Endothelial cell of umbilical vein (primary cell): ENCODE measurements at regions not wholly inside any gene's neighbourhood (a gene's known extent, or its start where the extent isn't known, plus 50 kb on each side); places are given as distances from the start of the nearest gene placed in this dataset.

Experiments
- EZH2 ChIP-seq: IDR thresholded peaks from 2 replicates; pipeline ENCODE4 v1.6.1; 2012; ENCODE audit warnings: borderline replicate concordance, low read depth, mild to moderate bottlenecking, moderate library complexity, low read length, inconsistent platforms; ENCODE audit not compliant: severe bottlenecking
- GATA2 ChIP-seq: IDR thresholded peaks from 2 replicates; pipeline ENCODE4 v1.7.0; 2011; ENCODE audit warnings: low read depth, mild to moderate bottlenecking, moderate library complexity, mixed read lengths, low read length; ENCODE audit not compliant: insufficient read length, insufficient read depth
- MYC ChIP-seq: IDR thresholded peaks from one replicate; pipeline ENCODE4 v1.6.1; 2011; ENCODE audit warnings: mild to moderate bottlenecking, low read depth, low read length
- POLR2A ChIP-seq: IDR thresholded peaks from 2 replicates; pipeline ENCODE4 v1.6.1; 2012; ENCODE audit warnings: low read depth, mild to moderate bottlenecking, control low read depth, low read length
- TF ChIP-seq, protein P1 (sequence below), 2 donors: IDR thresholded peaks; 1 replicate in 1 of 2; 2 replicates in 1 of 2; pipeline ENCODE4 v1.5.1; 2011; ENCODE audit warnings: low read length in 2 of 2, mild to moderate bottlenecking in 2 of 2, moderate library complexity in 2 of 2, control low read depth in 1 of 2, inconsistent platforms in 1 of 2, low read depth in 1 of 2; ENCODE audit not compliant: insufficient read depth in 1 of 2; ENCODE audit errors: extremely low read depth in 1 of 2
- TF ChIP-seq, protein P2 (sequence below): IDR thresholded peaks from 2 replicates; pipeline ENCODE4 v1.6.1; 2011; ENCODE audit not compliant: insufficient read depth, insufficient read length

DNA sequence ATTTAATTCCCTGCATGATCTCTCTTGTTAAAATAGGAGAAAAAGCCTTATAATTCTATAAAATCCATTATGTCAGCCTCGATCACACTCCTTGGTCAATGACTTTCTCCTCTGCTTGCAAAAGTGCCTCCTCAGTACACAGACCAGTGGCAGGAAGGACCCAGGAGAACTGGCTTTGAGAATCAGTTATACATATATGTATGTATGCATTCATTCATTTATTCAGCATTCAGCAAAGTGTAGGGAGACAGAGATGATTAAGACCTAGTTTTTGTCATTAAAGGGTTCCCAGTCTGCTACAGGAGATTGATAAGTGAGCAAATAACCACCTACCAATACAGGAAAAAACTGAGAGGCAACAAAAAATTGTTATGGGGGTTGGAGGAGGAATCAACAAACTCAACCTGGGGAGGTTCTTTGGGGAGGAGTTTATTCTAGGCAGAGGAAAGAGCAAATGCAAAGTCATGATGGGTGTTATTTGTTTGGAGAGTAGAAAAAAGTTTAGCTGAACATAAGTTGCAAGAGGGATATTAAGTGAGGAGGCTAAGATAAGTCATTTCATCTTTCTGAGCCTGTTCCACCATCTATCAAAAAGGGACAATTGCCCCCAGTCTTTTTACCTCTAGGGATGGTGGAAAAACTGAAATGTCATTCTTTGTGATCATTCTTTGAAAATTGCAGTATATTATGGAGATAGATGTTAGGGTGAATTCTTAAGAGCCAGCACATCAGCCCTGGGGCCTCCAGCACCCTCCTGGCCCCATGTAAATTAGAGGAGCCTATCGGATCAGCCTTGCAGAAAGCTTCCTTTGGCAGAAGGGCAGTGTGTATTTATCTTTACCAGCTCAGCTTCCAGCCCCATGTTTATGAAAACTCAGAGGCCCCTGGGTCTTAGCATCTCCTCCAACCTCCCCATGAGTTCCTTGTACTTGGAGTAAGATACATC is 128.0 kb downstream of the OMA1 start:
- TF ChIP-seq, protein P1, sequence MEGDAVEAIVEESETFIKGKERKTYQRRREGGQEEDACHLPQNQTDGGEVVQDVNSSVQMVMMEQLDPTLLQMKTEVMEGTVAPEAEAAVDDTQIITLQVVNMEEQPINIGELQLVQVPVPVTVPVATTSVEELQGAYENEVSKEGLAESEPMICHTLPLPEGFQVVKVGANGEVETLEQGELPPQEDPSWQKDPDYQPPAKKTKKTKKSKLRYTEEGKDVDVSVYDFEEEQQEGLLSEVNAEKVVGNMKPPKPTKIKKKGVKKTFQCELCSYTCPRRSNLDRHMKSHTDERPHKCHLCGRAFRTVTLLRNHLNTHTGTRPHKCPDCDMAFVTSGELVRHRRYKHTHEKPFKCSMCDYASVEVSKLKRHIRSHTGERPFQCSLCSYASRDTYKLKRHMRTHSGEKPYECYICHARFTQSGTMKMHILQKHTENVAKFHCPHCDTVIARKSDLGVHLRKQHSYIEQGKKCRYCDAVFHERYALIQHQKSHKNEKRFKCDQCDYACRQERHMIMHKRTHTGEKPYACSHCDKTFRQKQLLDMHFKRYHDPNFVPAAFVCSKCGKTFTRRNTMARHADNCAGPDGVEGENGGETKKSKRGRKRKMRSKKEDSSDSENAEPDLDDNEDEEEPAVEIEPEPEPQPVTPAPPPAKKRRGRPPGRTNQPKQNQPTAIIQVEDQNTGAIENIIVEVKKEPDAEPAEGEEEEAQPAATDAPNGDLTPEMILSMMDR (IDR thresholded peaks at IDR 0.05; ENCODE audit: extremely low read depth in 1 of 2, insufficient read depth in 1 of 2, low read depth in 1 of 2, low read length in 2 of 2): no peak
- TF ChIP-seq EZH2: no peak
- no peak for TF ChIP-seq GATA2
- TF ChIP-seq, protein P2, sequence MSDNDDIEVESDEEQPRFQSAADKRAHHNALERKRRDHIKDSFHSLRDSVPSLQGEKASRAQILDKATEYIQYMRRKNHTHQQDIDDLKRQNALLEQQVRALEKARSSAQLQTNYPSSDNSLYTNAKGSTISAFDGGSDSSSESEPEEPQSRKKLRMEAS: no peak
- no peak for TF ChIP-seq POLR2A
- no peak for TF ChIP-seq MYC
